ENCODE measurements at regions not wholly inside any gene's neighbourhood (a gene's known extent, or its start where the extent isn't known, plus 50 kb on each side); places are given as distances from the start of the nearest gene placed in this dataset.

DNA sequence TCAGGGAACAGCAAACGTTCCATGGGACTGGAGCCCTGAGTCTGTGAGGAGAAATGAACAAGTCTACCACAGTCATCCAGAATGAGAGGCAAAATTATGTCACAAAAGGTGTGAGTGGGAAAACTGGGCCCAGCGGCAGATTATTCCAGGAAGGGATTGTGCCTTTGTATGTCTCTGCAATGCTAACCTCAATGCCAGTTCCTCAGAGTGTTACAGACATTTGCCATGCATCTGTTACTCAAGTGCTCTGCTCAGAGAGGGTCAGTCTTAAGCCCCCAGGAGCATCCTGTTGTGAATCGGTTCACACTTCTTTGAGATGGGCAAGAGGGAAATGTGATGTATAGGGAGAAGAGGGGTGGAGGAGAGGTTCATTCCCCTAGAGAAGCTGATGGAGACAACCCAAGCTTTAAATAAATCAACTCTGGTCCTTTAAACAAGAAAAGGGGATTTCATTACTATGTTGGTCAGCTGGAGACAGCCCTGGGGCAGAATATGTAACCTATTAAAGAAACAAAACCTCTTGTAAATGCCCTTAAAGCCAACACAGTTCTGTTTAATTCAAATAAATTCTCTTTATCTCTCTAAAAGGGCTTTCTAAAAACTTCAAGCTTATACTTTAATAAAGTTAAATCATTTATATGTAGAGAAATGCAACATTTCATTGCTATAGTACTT lies 85.9 kb upstream of the GRB10 start:
- Histone ChIP-seq H3K4me2 (ENCODE audit: low read length) (no peak overlapping the region), H3K4me3 (ENCODE audit: low read depth, low read length) (no peak overlapping the region), H3K9ac (no peak overlapping the region), H3K27me3 (ENCODE audit: control insufficient read depth, insufficient read depth, low read length) (no peaks in the 10 kb centered on the region), H2AFZ (no peak overlapping the region), H3K4me1 (no peaks in the 10 kb centered on the region), H3K27ac (no peak overlapping the region), H3K9me3 (ENCODE audit: control insufficient read depth, low read length) (no peaks in the 10 kb centered on the region), H3K36me3 (ENCODE audit: control insufficient read depth, insufficient read depth, low read length) (no peaks in the 10 kb centered on the region), H3K79me2 (no peaks in the 10 kb centered on the region)
- TF ChIP-seq, protein P1, sequence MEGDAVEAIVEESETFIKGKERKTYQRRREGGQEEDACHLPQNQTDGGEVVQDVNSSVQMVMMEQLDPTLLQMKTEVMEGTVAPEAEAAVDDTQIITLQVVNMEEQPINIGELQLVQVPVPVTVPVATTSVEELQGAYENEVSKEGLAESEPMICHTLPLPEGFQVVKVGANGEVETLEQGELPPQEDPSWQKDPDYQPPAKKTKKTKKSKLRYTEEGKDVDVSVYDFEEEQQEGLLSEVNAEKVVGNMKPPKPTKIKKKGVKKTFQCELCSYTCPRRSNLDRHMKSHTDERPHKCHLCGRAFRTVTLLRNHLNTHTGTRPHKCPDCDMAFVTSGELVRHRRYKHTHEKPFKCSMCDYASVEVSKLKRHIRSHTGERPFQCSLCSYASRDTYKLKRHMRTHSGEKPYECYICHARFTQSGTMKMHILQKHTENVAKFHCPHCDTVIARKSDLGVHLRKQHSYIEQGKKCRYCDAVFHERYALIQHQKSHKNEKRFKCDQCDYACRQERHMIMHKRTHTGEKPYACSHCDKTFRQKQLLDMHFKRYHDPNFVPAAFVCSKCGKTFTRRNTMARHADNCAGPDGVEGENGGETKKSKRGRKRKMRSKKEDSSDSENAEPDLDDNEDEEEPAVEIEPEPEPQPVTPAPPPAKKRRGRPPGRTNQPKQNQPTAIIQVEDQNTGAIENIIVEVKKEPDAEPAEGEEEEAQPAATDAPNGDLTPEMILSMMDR (IDR thresholded peaks at IDR 0.05): no peak

DNA sequence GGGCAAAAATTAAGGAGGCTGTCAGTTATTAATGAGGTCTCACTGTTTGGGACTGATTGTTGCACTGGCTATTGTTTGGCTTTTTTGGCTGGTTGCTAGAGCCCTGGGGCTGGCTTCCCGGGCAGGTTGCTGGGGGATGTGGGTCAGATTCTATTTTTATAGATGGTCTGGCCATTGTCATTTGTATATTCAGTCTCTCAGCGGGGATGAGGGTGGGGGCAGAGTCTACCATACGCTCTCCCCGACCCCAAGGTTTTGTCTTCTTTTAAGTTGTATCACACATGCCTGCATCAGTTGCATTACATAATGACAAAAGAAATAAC lies 84.3 kb upstream of the GRB10 start:
- no peaks in the 10 kb centered on the region for H3K79me2 ChIP-seq
- TF ChIP-seq, protein P1 (IDR thresholded peaks at IDR 0.05): no peak
- no peaks in the 10 kb centered on the region for H3K36me3 ChIP-seq (ENCODE audit: control insufficient read depth, insufficient read depth, low read length)
- H2AFZ ChIP-seq: no peak overlapping the region
- H3K9me3 ChIP-seq (ENCODE audit: control insufficient read depth, low read length): peaks cover 4% of the 10 kb centered on the region
- no peak overlapping the region for H3K27ac ChIP-seq
- no peak overlapping the region for H3K4me2 ChIP-seq (ENCODE audit: low read length)
- H3K9ac ChIP-seq: no peak overlapping the region
- H3K27me3 ChIP-seq (ENCODE audit: control insufficient read depth, insufficient read depth, low read length): no peaks in the 10 kb centered on the region
- no peaks in the 10 kb centered on the region for H3K4me1 ChIP-seq
- H3K4me3 ChIP-seq (ENCODE audit: low read depth, low read length): no peak overlapping the region

DNA sequence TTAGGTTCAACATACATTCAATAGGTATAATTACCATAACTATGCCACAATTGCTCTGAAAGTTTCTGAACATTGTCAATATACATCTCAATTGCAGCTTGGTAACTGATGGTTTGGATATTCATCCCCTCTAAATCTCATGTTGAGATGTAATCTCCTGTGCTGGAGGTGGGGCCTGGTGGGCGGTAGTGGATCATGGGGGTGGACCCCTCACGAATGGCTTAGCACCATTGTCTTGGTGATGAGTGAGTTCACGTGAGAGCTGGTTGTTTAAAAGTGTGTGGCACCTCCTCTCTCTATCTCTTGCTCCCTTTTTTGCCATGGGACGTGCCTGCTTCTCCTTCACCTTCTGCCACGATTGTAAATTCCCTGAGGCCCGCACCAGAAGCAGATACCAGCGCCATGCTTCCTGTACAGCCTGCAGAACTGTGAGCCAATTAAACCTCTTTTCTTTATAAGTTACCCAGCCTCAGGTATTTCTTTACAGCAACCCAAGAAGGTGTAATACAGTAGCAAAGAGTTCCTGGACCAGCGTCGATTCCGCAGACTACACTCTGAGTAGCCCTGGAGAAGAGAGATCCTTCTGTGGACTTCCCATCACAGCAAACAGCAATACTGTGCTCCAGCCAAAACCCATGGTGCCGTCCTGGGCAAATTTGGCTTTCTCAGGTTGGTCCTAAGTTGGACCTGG lies 83.8 kb upstream of the GRB10 start:
- H3K27me3 ChIP-seq (ENCODE audit: control insufficient read depth, insufficient read depth, low read length): no peaks in the 10 kb centered on the region
- no peak overlapping the region for H3K27ac ChIP-seq
- H3K4me1 ChIP-seq: no peaks in the 10 kb centered on the region
- TF ChIP-seq, protein P1 (IDR thresholded peaks at IDR 0.05): no peak
- H2AFZ ChIP-seq: no peak overlapping the region
- peaks cover 4% of the 10 kb centered on the region for H3K9me3 ChIP-seq (ENCODE audit: control insufficient read depth, low read length)
- no peaks in the 10 kb centered on the region for H3K36me3 ChIP-seq (ENCODE audit: control insufficient read depth, insufficient read depth, low read length)
- H3K4me2 ChIP-seq (ENCODE audit: low read length): no peak overlapping the region
- H3K79me2 ChIP-seq: no peaks in the 10 kb centered on the region
- no peak overlapping the region for H3K4me3 ChIP-seq (ENCODE audit: low read depth, low read length)
- H3K9ac ChIP-seq: no peak overlapping the region

DNA sequence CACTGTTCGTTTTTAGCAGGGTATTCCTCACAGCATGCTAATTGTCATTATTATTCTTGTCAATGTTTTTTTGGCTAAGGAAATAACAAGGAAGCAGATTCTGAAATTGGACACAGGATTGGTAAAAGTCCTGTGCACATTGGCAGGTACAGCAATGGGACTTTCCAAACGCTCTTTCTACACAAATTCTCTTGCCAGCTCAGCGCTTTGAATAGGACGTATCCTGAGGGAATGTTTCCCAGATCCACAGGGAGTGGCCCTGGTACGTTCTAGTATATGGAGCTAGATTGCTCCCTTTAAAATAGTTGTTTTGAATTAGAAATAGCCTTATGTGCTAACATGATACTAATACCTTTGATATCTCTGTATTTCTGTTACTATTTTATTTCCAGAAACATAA lies 82.8 kb upstream of the GRB10 start:
- H3K4me1 ChIP-seq: no peaks in the 10 kb centered on the region
- H3K4me2 ChIP-seq (ENCODE audit: low read length): no peak overlapping the region
- peaks cover 4% of the 10 kb centered on the region for H3K9me3 ChIP-seq (ENCODE audit: control insufficient read depth, low read length)
- H3K9ac ChIP-seq: no peak overlapping the region
- no peaks in the 10 kb centered on the region for H3K79me2 ChIP-seq
- H3K27me3 ChIP-seq (ENCODE audit: control insufficient read depth, insufficient read depth, low read length): no peaks in the 10 kb centered on the region
- H2AFZ ChIP-seq: no peak overlapping the region
- no peak overlapping the region for H3K27ac ChIP-seq
- H3K4me3 ChIP-seq (ENCODE audit: low read depth, low read length): no peak overlapping the region
- no peaks in the 10 kb centered on the region for H3K36me3 ChIP-seq (ENCODE audit: control insufficient read depth, insufficient read depth, low read length)
- TF ChIP-seq, protein P1 (IDR thresholded peaks at IDR 0.05): no peak

DNA sequence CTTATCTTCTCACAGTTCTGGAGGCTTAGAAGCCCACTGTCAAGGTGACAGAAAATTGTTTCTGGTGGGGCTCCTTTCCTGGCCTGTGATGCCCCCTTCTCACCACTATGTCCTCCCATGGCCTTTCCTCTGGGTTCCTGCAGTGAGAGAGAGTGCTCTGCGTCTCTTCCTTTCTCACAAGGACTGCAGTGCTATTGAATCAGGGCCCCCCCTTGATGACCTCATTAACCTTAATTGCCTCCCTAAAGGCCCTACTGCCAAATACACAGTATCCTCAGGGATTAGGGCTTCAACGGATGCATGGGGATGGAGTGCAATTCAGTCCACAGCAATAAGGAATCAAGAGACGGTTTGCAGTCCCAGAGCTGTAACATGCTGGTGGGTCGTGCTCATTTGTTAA lies 82.0 kb upstream of the GRB10 start:
- Histone ChIP-seq H3K4me3 (ENCODE audit: low read depth, low read length) (no peak overlapping the region), H3K36me3 (ENCODE audit: control insufficient read depth, insufficient read depth, low read length) (no peaks in the 10 kb centered on the region), H3K27ac (no peak overlapping the region), H3K27me3 (ENCODE audit: control insufficient read depth, insufficient read depth, low read length) (no peaks in the 10 kb centered on the region), H3K9me3 (ENCODE audit: control insufficient read depth, low read length) (peaks cover 4% of the 10 kb centered on the region), H3K9ac (no peak overlapping the region), H3K4me2 (ENCODE audit: low read length) (no peak overlapping the region), H2AFZ (no peak overlapping the region), H3K4me1 (no peaks in the 10 kb centered on the region), H3K79me2 (no peaks in the 10 kb centered on the region)
- TF ChIP-seq, protein P1 (IDR thresholded peaks at IDR 0.05): no peak
